ENCODE measurements at regions not wholly inside any gene's neighbourhood (a gene's known extent, or its start where the extent isn't known, plus 50 kb on each side); places are given as distances from the start of the nearest gene placed in this dataset.

DNA sequence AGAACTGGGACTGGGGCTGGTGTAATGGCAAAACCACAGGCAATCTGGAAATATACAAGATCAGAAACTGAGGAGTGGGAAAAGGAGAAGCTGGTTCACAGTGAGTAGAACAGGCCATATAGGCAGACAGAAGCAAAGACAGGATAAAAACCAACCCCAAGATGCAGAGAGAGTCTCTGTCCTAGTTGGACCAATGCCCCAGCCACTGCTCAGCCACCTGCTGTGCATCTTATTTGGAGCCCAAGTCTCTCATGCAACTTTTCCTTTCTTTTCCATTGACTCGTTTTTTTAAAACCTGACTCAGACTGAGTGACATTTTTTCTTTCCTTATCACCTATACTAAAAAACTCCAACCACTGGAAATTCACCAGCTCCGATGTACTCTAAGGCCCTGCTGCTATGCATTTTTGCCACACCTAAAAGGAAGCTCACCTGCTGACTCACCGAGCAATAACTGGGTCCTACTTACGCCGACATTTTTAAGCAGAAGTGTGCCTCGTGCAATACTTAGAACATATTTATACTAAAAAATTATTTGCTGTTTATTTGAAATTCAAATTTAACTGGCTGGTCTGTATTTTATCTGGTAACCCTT is 100.8 kb upstream of the XYLT1 start:
- ATAC-seq = no peak
- no peak overlapping the region for H3K27ac Mint-ChIP-seq
- no peak overlapping the region for H3K4me3 Mint-ChIP-seq
- no peaks in the 10 kb centered on the region for H3K9me3 Mint-ChIP-seq
- no peak for DNase-seq
- H3K4me1 Mint-ChIP-seq = no peaks in the 10 kb centered on the region
- H3K27me3 Mint-ChIP-seq = no peaks in the 10 kb centered on the region
- no peaks in the 10 kb centered on the region for H3K36me3 Mint-ChIP-seq (ENCODE audit: low read depth)

- Mint-ChIP-seq H3K9me3 (no peaks in the 10 kb centered on the region), H3K36me3 (ENCODE audit: low read depth) (no peaks in the 10 kb centered on the region), H3K27ac (no peak overlapping the region), H3K4me3 (no peak overlapping the region), H3K4me1 (no peaks in the 10 kb centered on the region), H3K27me3 (peaks cover 5% of the 10 kb centered on the region)
- ATAC-seq = no peak
- no peak for DNase-seq
Measured at GRCh38 chr16:17568239-17568638, 97.5 kb upstream of the XYLT1 start.

- no peak overlapping the region for H3K4me3 Mint-ChIP-seq
- H3K27ac Mint-ChIP-seq = no peak overlapping the region
- H3K9me3 Mint-ChIP-seq = no peaks in the 10 kb centered on the region
- no peak for DNase-seq
- no peak for ATAC-seq
- no peaks in the 10 kb centered on the region for H3K36me3 Mint-ChIP-seq (ENCODE audit: low read depth)
- H3K4me1 Mint-ChIP-seq = no peaks in the 10 kb centered on the region
- peaks cover 5% of the 10 kb centered on the region for H3K27me3 Mint-ChIP-seq
Measured at GRCh38 chr16:17567455-17567854, 96.7 kb upstream of the XYLT1 start.

DNA sequence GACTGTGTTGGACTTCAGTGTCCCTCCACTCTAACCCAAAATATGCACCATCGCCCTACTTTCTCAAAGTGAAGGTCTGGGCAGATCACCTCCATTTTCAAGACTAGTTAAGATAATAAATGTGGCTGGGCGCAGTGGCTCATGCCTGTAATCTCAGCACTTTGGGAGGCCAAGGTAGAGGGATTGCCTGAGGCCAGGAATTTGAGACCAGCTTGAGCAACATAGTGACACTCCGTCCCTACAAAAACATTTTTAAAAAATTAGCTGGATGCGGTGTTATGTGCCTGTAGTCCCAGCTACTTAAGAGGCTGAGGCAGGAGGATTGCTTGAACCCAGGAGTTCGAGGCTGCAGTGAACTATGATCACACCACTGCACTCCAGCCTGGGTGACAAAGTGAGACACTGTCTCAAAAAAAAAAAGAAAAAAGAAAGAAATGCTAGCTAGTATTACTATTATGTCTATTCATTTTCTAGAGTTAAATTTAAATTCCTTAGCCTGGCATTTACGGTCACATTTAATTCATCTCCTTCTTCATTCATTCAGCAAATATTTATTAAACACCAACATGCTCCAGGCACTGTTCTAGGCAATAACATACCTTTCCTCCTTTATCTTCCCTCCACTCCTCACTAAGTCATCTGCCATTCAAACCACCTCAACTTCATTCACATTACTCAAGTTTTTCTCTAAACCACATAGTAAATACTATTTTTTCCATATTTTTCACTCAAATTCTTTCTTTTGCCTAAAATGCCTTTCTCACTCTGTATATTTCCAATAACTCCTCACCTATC is 96.1 kb upstream of the XYLT1 start:
- Mint-ChIP-seq H3K9me3 (no peaks in the 10 kb centered on the region), H3K4me3 (no peak overlapping the region), H3K27me3 (peaks cover 5% of the 10 kb centered on the region), H3K36me3 (ENCODE audit: low read depth) (no peaks in the 10 kb centered on the region), H3K4me1 (no peaks in the 10 kb centered on the region), H3K27ac (no peak overlapping the region)
- DNase-seq (no peak), ATAC-seq (no peak)

GRCh38 chr16:17566075-17566474 is 95.3 kb upstream of the XYLT1 start:
- ATAC-seq (no peak), DNase-seq (no peak)
- Mint-ChIP-seq H3K4me3 (no peak overlapping the region), H3K27me3 (peaks cover 7% of the 10 kb centered on the region), H3K9me3 (no peaks in the 10 kb centered on the region), H3K4me1 (no peaks in the 10 kb centered on the region), H3K36me3 (ENCODE audit: low read depth) (no peaks in the 10 kb centered on the region), H3K27ac (no peak overlapping the region)

GRCh38 chr16:17565605-17566004 is 94.8 kb upstream of the XYLT1 start:
- Mint-ChIP-seq H3K27me3 (peaks cover 7% of the 10 kb centered on the region), H3K27ac (no peak overlapping the region), H3K4me3 (no peak overlapping the region), H3K36me3 (ENCODE audit: low read depth) (no peaks in the 10 kb centered on the region), H3K9me3 (no peaks in the 10 kb centered on the region), H3K4me1 (no peaks in the 10 kb centered on the region)
- ATAC-seq = no peak
- no peak for DNase-seq

- DNase-seq (no peak), ATAC-seq (no peak)
- Mint-ChIP-seq H3K36me3 (ENCODE audit: low read depth) (no peaks in the 10 kb centered on the region), H3K27ac (no peak overlapping the region), H3K4me1 (no peaks in the 10 kb centered on the region), H3K4me3 (no peak overlapping the region), H3K27me3 (peaks cover 11% of the 10 kb centered on the region), H3K9me3 (no peaks in the 10 kb centered on the region)
Measured at GRCh38 chr16:17564856-17565255, 94.1 kb upstream of the XYLT1 start.

DNA sequence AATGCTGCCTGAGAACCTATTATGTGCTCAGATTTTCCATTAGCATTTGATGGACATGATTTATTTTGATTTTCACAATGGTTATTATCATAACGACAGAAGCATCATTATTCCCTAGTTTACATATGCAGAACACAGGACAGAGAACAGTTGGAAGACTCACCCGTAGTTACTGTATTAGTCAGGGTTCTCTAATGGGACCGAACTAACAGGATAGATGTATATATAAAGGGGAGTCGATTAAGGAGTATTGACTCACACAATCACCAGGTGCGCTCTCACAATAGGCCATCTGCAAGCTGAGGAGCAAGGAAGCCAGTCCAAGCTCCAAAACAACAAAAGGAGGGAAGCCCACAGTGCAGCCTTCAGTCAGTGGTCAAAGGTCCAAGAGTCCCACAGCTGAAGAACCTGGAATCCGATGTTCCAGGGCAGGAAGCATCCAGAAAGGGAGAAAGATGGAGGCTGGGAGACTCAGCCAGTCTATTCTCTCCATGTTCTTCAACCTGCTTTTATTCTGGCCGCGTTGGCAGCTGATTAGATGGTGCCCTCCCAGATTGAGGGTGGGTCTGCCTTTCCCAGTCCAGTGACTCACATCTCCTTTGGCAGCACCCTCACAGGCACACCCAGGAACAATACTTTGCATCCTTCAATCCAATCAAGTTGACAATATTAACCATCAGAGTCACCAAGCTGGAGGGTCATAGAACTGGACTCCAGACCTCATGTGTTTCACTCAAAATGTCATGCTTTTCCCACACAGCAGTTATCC is 92.7 kb upstream of the XYLT1 start:
- no peak overlapping the region for H3K4me3 Mint-ChIP-seq
- H3K9me3 Mint-ChIP-seq = no peaks in the 10 kb centered on the region
- H3K27ac Mint-ChIP-seq = no peak overlapping the region
- ATAC-seq = no peak
- H3K36me3 Mint-ChIP-seq (ENCODE audit: low read depth) = no peaks in the 10 kb centered on the region
- DNase-seq = no peak
- peaks cover 13% of the 10 kb centered on the region for H3K27me3 Mint-ChIP-seq
- no peaks in the 10 kb centered on the region for H3K4me1 Mint-ChIP-seq

DNA sequence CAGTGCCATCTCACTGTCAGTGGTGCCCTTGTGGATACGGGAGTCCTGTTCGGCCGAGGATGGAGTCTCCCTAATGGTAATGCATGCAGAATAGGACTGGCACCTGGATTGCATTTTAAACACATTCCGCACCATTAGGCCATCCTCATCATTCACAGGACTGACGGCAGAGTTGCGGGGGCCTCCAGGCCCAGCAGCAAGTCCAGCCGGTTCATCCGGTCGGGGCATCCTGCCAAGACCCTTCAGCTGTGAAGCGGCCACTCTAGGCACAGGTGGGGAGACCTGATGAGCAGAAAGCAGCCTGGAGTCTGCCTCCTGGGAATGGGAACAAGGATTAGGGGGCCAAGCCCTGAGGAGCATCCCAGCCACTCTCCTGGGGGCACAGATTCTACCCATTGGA is 90.3 kb upstream of the XYLT1 start:
- H3K36me3 Mint-ChIP-seq (ENCODE audit: low read depth) = no peaks in the 10 kb centered on the region
- no peak overlapping the region for H3K4me3 Mint-ChIP-seq
- no peaks in the 10 kb centered on the region for H3K4me1 Mint-ChIP-seq
- DNase-seq = no peak
- H3K9me3 Mint-ChIP-seq = no peaks in the 10 kb centered on the region
- no peak for ATAC-seq
- H3K27me3 Mint-ChIP-seq = peaks cover 11% of the 10 kb centered on the region
- H3K27ac Mint-ChIP-seq = no peak overlapping the region

GRCh38 chr16:17560548-17560947 is 89.8 kb upstream of the XYLT1 start:
- Mint-ChIP-seq H3K27ac (no peak overlapping the region), H3K4me1 (no peaks in the 10 kb centered on the region), H3K9me3 (no peaks in the 10 kb centered on the region), H3K36me3 (ENCODE audit: low read depth) (no peaks in the 10 kb centered on the region), H3K4me3 (no peak overlapping the region), H3K27me3 (peaks cover 10% of the 10 kb centered on the region)
- DNase-seq = no peak
- no peak for ATAC-seq

DNA sequence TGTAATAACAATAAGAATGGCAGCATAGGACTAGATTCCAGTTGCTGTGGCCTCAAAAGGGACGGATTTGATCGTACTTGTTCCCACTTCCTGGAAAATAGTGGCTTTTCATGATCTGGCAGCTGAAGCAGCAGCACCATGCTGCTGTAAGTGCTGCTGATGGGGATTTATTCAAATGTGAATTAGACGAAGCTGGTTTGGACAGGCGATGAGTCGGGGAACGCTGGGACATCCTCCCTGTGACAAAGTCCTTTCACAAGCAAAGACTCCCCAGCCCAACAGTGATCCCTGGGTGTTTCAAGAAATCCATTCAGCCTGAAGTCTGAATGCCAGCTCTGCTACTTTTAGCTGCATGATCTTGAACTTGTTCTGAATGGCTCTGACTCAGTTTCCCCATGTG is 88.6 kb upstream of the XYLT1 start:
- no peaks in the 10 kb centered on the region for H3K36me3 Mint-ChIP-seq (ENCODE audit: low read depth)
- H3K27me3 Mint-ChIP-seq = peaks cover 12% of the 10 kb centered on the region
- no peak overlapping the region for H3K27ac Mint-ChIP-seq
- DNase-seq (no peak), ATAC-seq (no peak)
- no peak overlapping the region for H3K4me3 Mint-ChIP-seq
- no peaks in the 10 kb centered on the region for H3K9me3 Mint-ChIP-seq
- H3K4me1 Mint-ChIP-seq = no peaks in the 10 kb centered on the region

DNA sequence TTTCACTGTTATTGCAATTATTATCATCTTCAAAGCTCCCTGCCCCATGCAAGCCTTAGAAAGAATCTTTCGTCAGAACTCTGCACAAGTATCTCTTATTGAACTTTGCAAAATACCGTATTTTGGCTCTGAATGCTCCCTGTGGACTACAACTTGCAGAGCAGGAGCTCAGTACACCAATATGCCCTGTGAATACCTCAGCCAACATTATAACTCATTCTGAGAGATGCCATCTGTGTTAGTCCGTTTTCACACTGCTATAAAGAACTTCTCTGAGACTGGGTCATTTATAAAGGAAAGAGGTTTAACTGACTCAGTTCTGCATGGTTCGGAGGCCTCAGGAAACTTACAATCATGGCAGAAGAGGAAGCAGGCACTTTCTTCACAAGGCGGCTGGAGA is 87.2 kb upstream of the XYLT1 start:
- Mint-ChIP-seq H3K27me3 (peaks cover 13% of the 10 kb centered on the region), H3K4me3 (no peak overlapping the region), H3K27ac (no peak overlapping the region), H3K9me3 (no peaks in the 10 kb centered on the region), H3K4me1 (no peaks in the 10 kb centered on the region), H3K36me3 (ENCODE audit: low read depth) (no peaks in the 10 kb centered on the region)
- ATAC-seq = no peak
- DNase-seq = no peak

DNA sequence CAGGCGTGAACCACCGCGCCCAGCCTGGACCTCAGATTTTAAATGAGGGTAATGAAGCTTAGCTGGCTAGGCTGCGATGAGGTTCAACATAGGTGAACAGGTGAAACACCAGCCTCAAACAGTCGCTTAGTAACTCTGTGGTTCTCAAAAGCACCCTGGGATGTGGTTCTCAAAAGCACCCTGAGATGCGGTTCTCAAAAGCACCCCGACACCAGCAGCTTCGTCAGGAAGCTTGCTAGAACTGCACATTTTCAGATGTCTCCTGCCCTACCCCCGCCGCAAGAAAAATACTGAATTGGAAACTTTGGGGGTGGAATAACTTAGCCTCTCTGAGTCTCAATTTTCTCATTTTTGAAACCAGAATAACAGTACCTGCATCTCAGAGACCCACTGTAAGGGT is 86.7 kb upstream of the XYLT1 start:
- Mint-ChIP-seq H3K4me3 (no peak overlapping the region), H3K36me3 (ENCODE audit: low read depth) (no peaks in the 10 kb centered on the region), H3K27me3 (peaks cover 18% of the 10 kb centered on the region), H3K4me1 (no peaks in the 10 kb centered on the region), H3K9me3 (no peaks in the 10 kb centered on the region), H3K27ac (no peak overlapping the region)
- ATAC-seq (no peak), DNase-seq (no peak)

GRCh38 chr16:17556276-17557052 is 85.7 kb upstream of the XYLT1 start:
- Mint-ChIP-seq H3K36me3 (ENCODE audit: low read depth) (no peaks in the 10 kb centered on the region), H3K27ac (no peak overlapping the region), H3K4me1 (peaks cover 1% of the 10 kb centered on the region), H3K9me3 (no peaks in the 10 kb centered on the region), H3K4me3 (no peak overlapping the region), H3K27me3 (peaks cover 20% of the 10 kb centered on the region)
- no peak for DNase-seq
- ATAC-seq = peak; percentile 28

Measured in activated naive CD8-positive, alpha-beta T cell treated with anti-CD3 and anti-CD28 coated beads, Interleukin-2, amount 50 U/mL, for 24 hours (primary cell).